ENCODE measurements at regions not wholly inside any gene's neighbourhood (a gene's known extent, or its start where the extent isn't known, plus 50 kb on each side); places are given as distances from the start of the nearest gene placed in this dataset.

DNA sequence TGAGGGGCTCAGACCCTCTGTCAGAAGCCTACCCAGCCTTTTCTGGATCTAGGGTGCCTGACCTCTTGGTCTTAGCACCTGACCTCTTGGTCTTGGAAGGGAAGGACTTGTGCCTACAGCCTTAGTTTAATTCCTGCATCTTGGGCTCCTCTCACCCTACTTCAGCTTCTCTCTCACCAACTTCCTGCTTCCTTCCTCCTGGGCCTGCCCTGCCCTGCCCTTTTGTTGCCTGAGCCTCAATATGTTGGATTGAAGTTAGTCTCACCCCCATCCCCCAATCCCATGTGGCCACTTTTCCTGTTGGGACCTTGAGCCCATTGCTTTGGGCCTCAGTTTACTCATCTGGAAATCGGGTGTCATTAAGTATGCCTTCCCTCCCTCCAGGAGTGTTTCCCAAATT is 206.2 kb upstream of the SKOR2 start:
- no peaks in the 10 kb centered on the region for H3K4me1 ChIP-seq (ENCODE audit: control insufficient read depth, low read length)
- H3K4me2 ChIP-seq (ENCODE audit: low read length) = no peak overlapping the region
- H3K9me3 ChIP-seq (ENCODE audit: control insufficient read depth, insufficient read depth, low read length) = no peaks in the 10 kb centered on the region
- H4K20me1 ChIP-seq (ENCODE audit: control insufficient read depth, insufficient read depth, low read depth, low read length) = no peaks in the 10 kb centered on the region
- no peaks in the 10 kb centered on the region for H3F3A ChIP-seq (ENCODE audit: control insufficient read depth, insufficient read depth)
- TF ChIP-seq EZH2phosphoT487 (IDR thresholded peaks at IDR 0.05; ENCODE audit: borderline replicate concordance, low read length) = no peak
- TF ChIP-seq, protein P1, sequence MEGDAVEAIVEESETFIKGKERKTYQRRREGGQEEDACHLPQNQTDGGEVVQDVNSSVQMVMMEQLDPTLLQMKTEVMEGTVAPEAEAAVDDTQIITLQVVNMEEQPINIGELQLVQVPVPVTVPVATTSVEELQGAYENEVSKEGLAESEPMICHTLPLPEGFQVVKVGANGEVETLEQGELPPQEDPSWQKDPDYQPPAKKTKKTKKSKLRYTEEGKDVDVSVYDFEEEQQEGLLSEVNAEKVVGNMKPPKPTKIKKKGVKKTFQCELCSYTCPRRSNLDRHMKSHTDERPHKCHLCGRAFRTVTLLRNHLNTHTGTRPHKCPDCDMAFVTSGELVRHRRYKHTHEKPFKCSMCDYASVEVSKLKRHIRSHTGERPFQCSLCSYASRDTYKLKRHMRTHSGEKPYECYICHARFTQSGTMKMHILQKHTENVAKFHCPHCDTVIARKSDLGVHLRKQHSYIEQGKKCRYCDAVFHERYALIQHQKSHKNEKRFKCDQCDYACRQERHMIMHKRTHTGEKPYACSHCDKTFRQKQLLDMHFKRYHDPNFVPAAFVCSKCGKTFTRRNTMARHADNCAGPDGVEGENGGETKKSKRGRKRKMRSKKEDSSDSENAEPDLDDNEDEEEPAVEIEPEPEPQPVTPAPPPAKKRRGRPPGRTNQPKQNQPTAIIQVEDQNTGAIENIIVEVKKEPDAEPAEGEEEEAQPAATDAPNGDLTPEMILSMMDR (IDR thresholded peaks at IDR 0.05; ENCODE audit: low read depth, low read length, poor library complexity, severe bottlenecking) = no peak
- H3K4me3 ChIP-seq (ENCODE audit: low read length) = no peak overlapping the region
- no peaks in the 10 kb centered on the region for H3K36me3 ChIP-seq (ENCODE audit: control insufficient read depth, low read length)
- no peaks in the 10 kb centered on the region for H3K9me2 ChIP-seq (replicated peaks; ENCODE audit: control insufficient read depth, low read length)
- H3K79me2 ChIP-seq (ENCODE audit: control insufficient read depth, low read length) = no peaks in the 10 kb centered on the region
- no peak overlapping the region for H3K27ac ChIP-seq (ENCODE audit: low read depth, low read length)
- H3K27me3 ChIP-seq (ENCODE audit: control insufficient read depth, low read length) = no peaks in the 10 kb centered on the region; the same call in 1 of the 2 replicates

DNA sequence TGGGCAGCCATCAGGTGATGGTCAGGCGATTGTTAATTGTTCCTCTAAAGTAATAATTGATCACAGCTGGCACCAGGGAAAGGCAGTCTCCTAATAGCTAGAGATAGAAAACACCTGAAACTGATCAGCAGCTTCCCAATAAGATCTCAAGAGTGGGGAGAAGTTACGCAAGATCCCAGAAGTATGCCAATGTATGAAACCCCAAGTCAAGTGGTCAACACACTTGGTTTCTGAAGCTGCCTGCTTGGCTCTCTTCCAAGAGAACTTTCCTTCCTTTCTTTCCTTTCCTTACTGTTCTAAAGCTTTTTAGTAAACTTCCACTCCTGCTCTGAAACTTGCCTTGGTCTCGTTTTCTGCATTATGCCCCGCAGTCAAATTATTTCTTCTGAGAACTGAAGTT is 201.6 kb upstream of the SKOR2 start:
- no peaks in the 10 kb centered on the region for H3K9me2 ChIP-seq (replicated peaks; ENCODE audit: control insufficient read depth, low read length)
- H3K79me2 ChIP-seq (ENCODE audit: control insufficient read depth, low read length) = no peaks in the 10 kb centered on the region
- no peaks in the 10 kb centered on the region for H4K20me1 ChIP-seq (ENCODE audit: control insufficient read depth, insufficient read depth, low read depth, low read length)
- TF ChIP-seq, protein P1 (IDR thresholded peaks at IDR 0.05; ENCODE audit: low read depth, low read length, poor library complexity, severe bottlenecking) = no peak
- no peak for TF ChIP-seq EZH2phosphoT487 (IDR thresholded peaks at IDR 0.05; ENCODE audit: borderline replicate concordance, low read length)
- H3K9me3 ChIP-seq (ENCODE audit: control insufficient read depth, insufficient read depth, low read length) = no peaks in the 10 kb centered on the region
- no peak overlapping the region for H3K4me2 ChIP-seq (ENCODE audit: low read length)
- no peaks in the 10 kb centered on the region; the same call in 1 of the 2 replicates for H3K27me3 ChIP-seq (ENCODE audit: control insufficient read depth, low read length)
- no peaks in the 10 kb centered on the region for H3F3A ChIP-seq (ENCODE audit: control insufficient read depth, insufficient read depth)
- H3K4me3 ChIP-seq (ENCODE audit: low read length) = no peak overlapping the region
- no peak overlapping the region for H3K27ac ChIP-seq (ENCODE audit: low read depth, low read length)
- no peaks in the 10 kb centered on the region for H3K36me3 ChIP-seq (ENCODE audit: control insufficient read depth, low read length)
- H3K4me1 ChIP-seq (ENCODE audit: control insufficient read depth, low read length) = no peaks in the 10 kb centered on the region

DNA sequence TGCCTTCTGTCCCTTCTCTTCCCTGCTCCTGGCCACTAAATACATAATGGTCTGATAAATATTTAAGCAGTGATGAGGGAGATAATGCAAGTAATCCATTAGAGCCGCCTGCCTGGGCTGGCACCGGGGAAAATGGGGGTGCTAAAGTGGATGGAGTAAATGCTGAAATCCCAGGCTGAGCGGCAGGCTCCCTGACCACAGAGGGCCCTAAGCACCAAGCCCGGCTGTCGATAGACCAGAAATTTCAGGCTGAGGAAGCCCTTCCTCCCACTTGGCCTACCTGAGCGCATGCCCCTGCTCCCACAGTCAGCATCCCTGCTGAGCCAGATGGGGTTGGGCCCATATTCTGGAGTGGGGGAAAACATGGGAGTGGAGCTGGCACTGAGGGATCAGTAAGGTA is 197.5 kb upstream of the SKOR2 start:
- no peaks in the 10 kb centered on the region for H4K20me1 ChIP-seq (ENCODE audit: control insufficient read depth, insufficient read depth, low read depth, low read length)
- no peaks in the 10 kb centered on the region for H3K36me3 ChIP-seq (ENCODE audit: control insufficient read depth, low read length)
- H3K9me2 ChIP-seq (replicated peaks; ENCODE audit: control insufficient read depth, low read length) = no peaks in the 10 kb centered on the region
- no peaks in the 10 kb centered on the region for H3K4me1 ChIP-seq (ENCODE audit: control insufficient read depth, low read length)
- H3K27ac ChIP-seq (ENCODE audit: low read depth, low read length) = no peak overlapping the region
- TF ChIP-seq EZH2phosphoT487 (IDR thresholded peaks at IDR 0.05; ENCODE audit: borderline replicate concordance, low read length) = no peak
- TF ChIP-seq, protein P1 (IDR thresholded peaks at IDR 0.05; ENCODE audit: low read depth, low read length, poor library complexity, severe bottlenecking) = no peak
- H3F3A ChIP-seq (ENCODE audit: control insufficient read depth, insufficient read depth) = no peaks in the 10 kb centered on the region
- H3K4me3 ChIP-seq (ENCODE audit: low read length) = no peak overlapping the region
- no peaks in the 10 kb centered on the region for H3K79me2 ChIP-seq (ENCODE audit: control insufficient read depth, low read length)
- no peaks in the 10 kb centered on the region for H3K27me3 ChIP-seq (ENCODE audit: control insufficient read depth, low read length)
- no peaks in the 10 kb centered on the region for H3K9me3 ChIP-seq (ENCODE audit: control insufficient read depth, insufficient read depth, low read length)
- H3K4me2 ChIP-seq (ENCODE audit: low read length) = no peak overlapping the region

DNA sequence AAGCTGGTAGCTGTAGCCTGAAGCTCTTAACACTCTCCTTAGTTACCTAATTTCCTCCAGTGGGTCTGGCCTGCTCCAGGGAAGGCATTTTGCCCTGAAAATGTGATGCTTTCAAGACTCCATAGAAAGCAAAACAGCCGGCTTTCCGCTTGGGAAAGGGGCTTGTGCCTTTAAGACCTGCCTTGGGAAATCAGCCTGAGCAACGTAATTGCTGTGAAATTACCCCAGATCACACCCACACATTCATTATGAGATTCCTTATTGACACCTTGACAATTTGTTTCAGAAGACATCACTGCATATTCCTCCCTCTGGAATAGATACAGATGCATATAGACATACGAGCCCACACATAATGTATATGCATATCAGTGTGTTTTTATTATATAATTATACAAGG is 190.5 kb upstream of the SKOR2 start:
- Histone ChIP-seq H3K4me1 (ENCODE audit: control insufficient read depth, low read length) (no peaks in the 10 kb centered on the region), H4K20me1 (ENCODE audit: control insufficient read depth, insufficient read depth, low read depth, low read length) (no peaks in the 10 kb centered on the region), H3K4me2 (ENCODE audit: low read length) (no peak overlapping the region), H3K27me3 (ENCODE audit: control insufficient read depth, low read length) (peaks cover 27% of the 10 kb centered on the region), H3K9me2 (replicated peaks; ENCODE audit: control insufficient read depth, low read length) (no peaks in the 10 kb centered on the region), H3K36me3 (ENCODE audit: control insufficient read depth, low read length) (no peaks in the 10 kb centered on the region), H3F3A (ENCODE audit: control insufficient read depth, insufficient read depth) (no peaks in the 10 kb centered on the region), H3K79me2 (ENCODE audit: control insufficient read depth, low read length) (no peaks in the 10 kb centered on the region), H3K9me3 (ENCODE audit: control insufficient read depth, insufficient read depth, low read length) (no peaks in the 10 kb centered on the region), H3K27ac (ENCODE audit: low read depth, low read length) (no peak overlapping the region), H3K4me3 (ENCODE audit: low read length) (no peak overlapping the region)
- TF ChIP-seq, protein P1 (IDR thresholded peaks at IDR 0.05; ENCODE audit: low read depth, low read length, poor library complexity, severe bottlenecking) = no peak
- no peak for TF ChIP-seq EZH2phosphoT487 (IDR thresholded peaks at IDR 0.05; ENCODE audit: borderline replicate concordance, low read length)

All from DOHH2 (cell line).